CD8-positive, alpha-beta memory T cell (primary cell): ENCODE measurements at regions not wholly inside any gene's neighbourhood (a gene's known extent, or its start where the extent isn't known, plus 50 kb on each side); places are given as distances from the start of the nearest gene placed in this dataset.

Experiments used
- CTCF ChIA-PET: fragments of 350-600 bp; sonication (Branson Sonifier 250); formaldehyde crosslinking; loops from one replicate; lab custom pipeline; 2021; ENCODE audit warnings: antibody characterized with exemption; lab: Charles Lee
- POLR2A ChIA-PET: fragments of 350-600 bp; sonication (Branson Sonifier 250); formaldehyde crosslinking; loops from one replicate; lab custom pipeline; 2021; ENCODE audit warnings: antibody characterized with exemption; lab: Charles Lee
- DNase-seq, 5 donors: peaks; one replicate each; pipeline versions ENCODE4 v3.0.0 to v3.0.0-alpha.2; 2020 to 2022; ENCODE audit warnings: mixed read lengths in 1 of 5
- H3K27ac ChIP-seq: one replicate; pipeline ENCODE4 v1.7.0; 2013; ENCODE audit warnings: low read depth, mild to moderate bottlenecking, low read length, moderate library complexity
- H3K27me3 ChIP-seq: 2 replicates; pipeline ENCODE4 v1.7.0; 2013; ENCODE audit warnings: low read length, mild to moderate bottlenecking; ENCODE audit not compliant: insufficient read depth, poor library complexity, severe bottlenecking
- H3K36me3 ChIP-seq: 2 replicates; pipeline ENCODE4 v1.7.0; 2013; ENCODE audit warnings: mild to moderate bottlenecking, low read length, moderate library complexity; ENCODE audit not compliant: insufficient read depth
- H3K4me1 ChIP-seq: 2 replicates; pipeline ENCODE4 v1.7.0; 2013; ENCODE audit warnings: mild to moderate bottlenecking, low read length, moderate library complexity; ENCODE audit not compliant: insufficient read depth
- H3K4me3 ChIP-seq: 2 replicates; pipeline ENCODE4 v1.7.0; 2013; ENCODE audit warnings: mild to moderate bottlenecking, low read length
- H3K9me3 ChIP-seq: 2 replicates; pipeline ENCODE4 v1.7.0; 2013; ENCODE audit warnings: mild to moderate bottlenecking, low read length
- H3K27ac Mint-ChIP-seq, 8 donors: one replicate each; pipeline ENCODE4 v1.8.0; 2020 to 2021; ENCODE audit warnings: mixed read lengths in 8 of 8, mild to moderate bottlenecking in 6 of 8, inconsistent platforms in 3 of 8, moderate library complexity in 3 of 8
- H3K27me3 Mint-ChIP-seq, 2 donors: one replicate each; pipeline ENCODE4 v1.8.0; 2020 to 2021; ENCODE audit warnings: mixed read lengths in 2 of 2, mild to moderate bottlenecking in 1 of 2, moderate library complexity in 1 of 2
- H3K36me3 Mint-ChIP-seq, 3 donors: one replicate each; pipeline ENCODE4 v1.8.0; 2020 to 2021; ENCODE audit warnings: mixed read lengths in 3 of 3, inconsistent platforms in 1 of 3, mild to moderate bottlenecking in 1 of 3
- H3K4me1 Mint-ChIP-seq, 3 donors: one replicate each; pipeline ENCODE4 v1.8.0; 2020 to 2021; ENCODE audit warnings: mixed read lengths in 3 of 3, inconsistent platforms in 1 of 3, mild to moderate bottlenecking in 1 of 3
- H3K4me3 Mint-ChIP-seq, 7 donors: one replicate each; pipeline ENCODE4 v1.8.0; 2020 to 2021; ENCODE audit warnings: mixed read lengths in 7 of 7, mild to moderate bottlenecking in 6 of 7, moderate library complexity in 4 of 7, inconsistent platforms in 2 of 7
- H3K9me3 Mint-ChIP-seq, 5 donors: one replicate each; pipeline ENCODE4 v1.8.0; 2020 to 2022; ENCODE audit warnings: mixed read lengths in 5 of 5, mild to moderate bottlenecking in 3 of 5, moderate library complexity in 2 of 5, inconsistent platforms in 1 of 5

DNA sequence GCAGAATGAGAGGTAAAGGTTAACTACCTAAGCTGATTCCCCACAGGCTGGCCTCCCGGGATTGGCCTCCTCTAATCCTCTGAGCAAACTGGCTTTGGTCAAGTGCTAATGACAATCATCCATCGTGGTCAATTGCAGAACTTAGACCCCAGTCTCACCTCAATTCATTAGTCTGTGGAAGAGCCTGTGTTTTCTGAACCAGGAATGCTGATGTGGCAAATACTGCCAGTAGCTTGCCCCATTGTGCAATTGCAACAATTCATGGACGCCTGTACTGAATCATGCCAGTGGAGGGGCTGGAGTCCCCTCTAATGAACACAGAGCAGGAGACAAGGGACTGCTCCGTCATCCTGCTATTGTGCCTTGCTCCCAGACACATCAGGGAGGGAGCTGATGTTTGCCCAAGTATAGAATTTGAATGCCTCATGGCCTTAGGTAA lies 1256.5 kb downstream of the EFNB2 start:
- H3K27ac Mint-ChIP-seq, result no peak overlapping the region
- H3K27me3 Mint-ChIP-seq, result peaks cover 0 to 1% of the 10 kb centered on the region in 2 donors

DNA sequence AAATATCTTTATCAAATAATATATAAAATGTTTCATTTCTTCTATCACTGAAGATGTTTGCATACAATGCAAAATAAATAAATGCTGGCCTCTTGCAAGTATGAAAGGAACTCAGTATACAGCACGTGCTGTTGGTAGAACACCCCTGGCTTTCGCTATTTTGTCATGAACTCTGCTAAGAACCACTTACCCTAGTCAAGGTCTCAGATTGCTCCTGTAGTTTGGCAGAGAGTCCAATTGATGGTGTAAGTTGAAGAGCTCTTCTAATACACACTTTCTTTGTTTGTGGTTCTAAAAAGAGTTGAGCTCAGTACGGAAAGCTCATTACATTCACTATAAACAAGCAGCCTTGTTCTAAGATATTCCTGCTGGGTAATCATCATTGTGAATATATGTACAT lies 1258.9 kb downstream of the EFNB2 start:
- H3K4me1 ChIP-seq, result no peaks in the 10 kb centered on the region
- H3K36me3 ChIP-seq, result no peaks in the 10 kb centered on the region
- DNase-seq, result no peak
- H3K27me3 ChIP-seq, result no peaks in the 10 kb centered on the region
- H3K4me3 ChIP-seq, result no peak overlapping the region
- Mint-ChIP-seq H3K36me3 (no peaks in the 10 kb centered on the region), H3K4me1 (no peaks in the 10 kb centered on the region), H3K27ac (no peak overlapping the region), H3K9me3 (no peaks in the 10 kb centered on the region), H3K4me3 (no peak overlapping the region), H3K27me3 (peaks cover 4 to 7% of the 10 kb centered on the region in 2 donors)
- H3K9me3 ChIP-seq, result no peaks in the 10 kb centered on the region
- no peak overlapping the region for H3K27ac ChIP-seq
- CTCF ChIA-PET, result no interaction called here
- POLR2A ChIA-PET, result no interaction called here

More for the DNA sequence above, 1256.5 kb downstream of the EFNB2 start:
- H3K36me3 Mint-ChIP-seq, result no peaks in the 10 kb centered on the region
- no peak overlapping the region for H3K4me3 Mint-ChIP-seq
- no peaks in the 10 kb centered on the region for H3K4me1 Mint-ChIP-seq
- ChIA-PET CTCF (no interaction called here), POLR2A (no interaction called here)
- Histone ChIP-seq H3K4me3 (no peak overlapping the region), H3K4me1 (no peaks in the 10 kb centered on the region), H3K27ac (no peak overlapping the region), H3K36me3 (no peaks in the 10 kb centered on the region), H3K9me3 (no peaks in the 10 kb centered on the region), H3K27me3 (no peaks in the 10 kb centered on the region)
- H3K9me3 Mint-ChIP-seq, result no peaks in the 10 kb centered on the region
- DNase-seq, result no peak

DNA sequence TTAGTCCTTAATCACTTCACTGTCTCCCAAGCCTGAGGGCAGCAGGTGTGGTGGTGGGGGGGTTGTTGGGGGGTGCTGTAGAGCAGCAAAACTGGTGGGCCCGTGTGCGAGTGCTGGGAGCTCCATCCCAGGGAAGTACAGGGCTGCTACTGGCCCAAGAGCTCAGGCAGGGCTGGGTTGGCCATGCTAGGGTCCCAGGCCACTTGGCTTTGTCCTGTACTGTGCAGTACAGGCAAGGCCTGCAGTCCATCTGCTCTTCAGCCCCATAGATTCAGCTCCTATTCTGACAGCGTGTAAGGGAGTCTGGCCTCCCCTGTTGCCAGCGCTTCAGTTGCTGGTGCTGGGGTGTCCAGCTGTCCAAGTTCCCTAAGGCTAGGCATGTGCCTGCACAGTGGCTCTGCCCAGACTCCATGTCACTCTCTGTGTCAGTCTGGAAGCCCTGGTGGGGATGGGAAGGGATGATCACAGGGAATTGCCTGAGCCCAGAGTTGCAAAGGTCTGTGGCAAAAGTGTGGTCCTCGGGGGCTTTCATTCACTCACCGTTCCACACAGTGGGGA lies 1261.7 kb downstream of the EFNB2 start:
- Mint-ChIP-seq H3K9me3 (no peaks in the 10 kb centered on the region), H3K27ac (no peak overlapping the region), H3K27me3 (peaks cover 4 to 7% of the 10 kb centered on the region in 2 donors), H3K4me3 (no peak overlapping the region), H3K36me3 (no peaks in the 10 kb centered on the region), H3K4me1 (no peaks in the 10 kb centered on the region)
- H3K9me3 ChIP-seq, result no peaks in the 10 kb centered on the region
- ChIA-PET CTCF (no interaction called here), POLR2A (no interaction called here)
- no peaks in the 10 kb centered on the region for H3K4me1 ChIP-seq
- no peak overlapping the region for H3K27ac ChIP-seq
- DNase-seq, result no peak
- H3K4me3 ChIP-seq, result no peak overlapping the region
- H3K27me3 ChIP-seq, result no peaks in the 10 kb centered on the region
- H3K36me3 ChIP-seq, result no peaks in the 10 kb centered on the region

DNA sequence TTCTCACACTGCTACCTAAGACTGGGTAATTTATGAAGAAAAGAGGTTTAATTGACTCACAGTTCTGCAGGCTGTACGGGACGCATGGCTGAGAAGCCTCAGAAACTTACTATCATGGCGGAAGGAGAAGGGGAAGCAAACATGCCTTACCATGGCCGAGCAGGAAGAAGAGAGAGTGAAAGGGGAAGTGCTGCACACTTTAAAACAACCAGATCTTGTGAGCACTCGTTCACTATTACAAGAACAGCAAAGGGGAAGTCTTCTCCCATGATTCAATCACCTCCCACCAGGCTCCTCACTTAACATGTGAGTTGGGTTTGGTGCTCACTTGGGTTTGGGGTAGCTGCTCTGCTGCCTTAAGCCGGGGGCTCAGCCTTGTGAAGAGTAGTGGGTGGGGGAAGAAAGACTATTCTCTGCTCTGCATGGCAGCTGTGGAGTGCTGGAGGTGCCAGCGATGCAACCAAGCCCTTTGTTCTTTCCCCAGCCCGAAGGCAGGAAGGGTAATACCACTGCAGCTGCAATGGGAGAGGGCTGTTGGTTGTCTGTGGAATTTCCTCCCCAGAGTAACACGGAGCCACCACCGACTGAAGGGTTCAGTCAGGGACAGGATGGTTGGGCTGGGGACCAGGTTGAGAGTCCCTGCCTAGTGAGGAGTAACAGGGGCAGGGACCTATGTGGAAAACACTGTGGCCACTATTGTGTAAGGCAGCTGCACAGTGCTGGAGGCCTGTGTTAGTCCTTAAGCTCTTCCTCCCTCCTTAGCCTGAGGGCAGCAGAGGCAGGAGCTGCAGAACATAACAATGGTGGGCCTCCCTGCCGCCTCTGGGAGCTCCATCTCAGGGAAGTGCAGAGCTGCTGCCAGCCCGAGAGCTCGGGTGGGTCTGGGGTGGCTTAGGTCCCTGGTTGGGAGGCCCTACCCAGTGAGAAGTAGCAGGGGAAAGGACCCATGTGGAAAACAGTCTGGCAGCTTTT lies 1262.5 kb downstream of the EFNB2 start:
- H3K27me3 ChIP-seq, result no peaks in the 10 kb centered on the region
- H3K36me3 ChIP-seq, result no peaks in the 10 kb centered on the region
- POLR2A ChIA-PET, result no interaction called here
- Mint-ChIP-seq H3K27ac (no peak overlapping the region), H3K27me3 (peaks cover 4 to 7% of the 10 kb centered on the region in 2 donors), H3K9me3 (no peaks in the 10 kb centered on the region), H3K4me3 (no peak overlapping the region), H3K4me1 (no peaks in the 10 kb centered on the region), H3K36me3 (no peaks in the 10 kb centered on the region)
- no peaks in the 10 kb centered on the region for H3K4me1 ChIP-seq
- H3K4me3 ChIP-seq, result no peak overlapping the region
- H3K27ac ChIP-seq, result no peak overlapping the region
- CTCF ChIA-PET, result no interaction called here
- DNase-seq, result no peak
- H3K9me3 ChIP-seq, result no peaks in the 10 kb centered on the region

DNA sequence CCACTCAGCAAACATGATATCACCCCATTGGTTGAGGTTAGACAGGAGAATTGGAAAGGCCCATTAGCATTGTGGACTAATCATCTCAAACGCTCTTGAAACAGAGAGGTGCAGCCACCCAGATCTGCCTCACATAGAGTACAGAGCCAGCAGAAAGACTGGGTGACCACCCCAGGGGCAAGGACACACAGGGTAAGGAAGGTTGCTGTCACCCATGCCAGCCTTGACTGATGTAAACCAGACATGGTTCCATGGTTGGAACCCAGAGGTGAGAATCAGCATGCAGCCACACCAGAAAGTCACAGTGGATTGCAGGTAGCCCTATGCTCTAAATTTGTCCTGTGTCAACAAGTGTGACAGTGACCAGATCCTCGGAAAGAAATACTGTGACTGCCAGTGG lies 1268.8 kb downstream of the EFNB2 start:
- H3K4me1 Mint-ChIP-seq, result no peaks in the 10 kb centered on the region
- H3K9me3 ChIP-seq, result no peaks in the 10 kb centered on the region
- H3K27me3 Mint-ChIP-seq, result no peaks in the 10 kb centered on the region
- H3K4me1 ChIP-seq, result no peaks in the 10 kb centered on the region
- CTCF ChIA-PET, result no interaction called here
- H3K27ac Mint-ChIP-seq, result no peak overlapping the region
- POLR2A ChIA-PET, result no interaction called here
- H3K36me3 Mint-ChIP-seq, result no peaks in the 10 kb centered on the region
- no peak for DNase-seq
- no peak overlapping the region for H3K4me3 ChIP-seq
- H3K9me3 Mint-ChIP-seq, result no peaks in the 10 kb centered on the region
- no peaks in the 10 kb centered on the region for H3K36me3 ChIP-seq
- H3K27ac ChIP-seq, result no peak overlapping the region
- no peaks in the 10 kb centered on the region for H3K27me3 ChIP-seq
- H3K4me3 Mint-ChIP-seq, result no peak overlapping the region

DNA sequence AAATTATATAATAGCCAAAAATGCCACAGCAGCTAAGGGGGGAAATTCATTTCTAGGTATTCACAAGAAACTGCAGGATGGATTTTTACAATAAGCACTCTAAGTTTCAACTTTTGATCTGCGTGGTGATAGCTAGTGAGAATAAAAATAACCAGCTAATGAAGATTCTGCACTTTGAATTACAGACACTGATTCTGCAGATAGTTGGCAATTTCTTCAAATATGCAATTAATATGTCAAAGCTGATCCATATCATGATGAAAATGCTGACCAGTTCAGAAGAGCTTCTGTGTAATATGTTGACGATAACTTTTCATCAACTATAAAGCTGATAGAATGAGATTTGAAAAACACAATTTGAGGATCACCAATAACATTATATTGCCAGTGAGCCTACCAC lies 1272.9 kb downstream of the EFNB2 start:
- Histone ChIP-seq H3K36me3 (no peaks in the 10 kb centered on the region), H3K27ac (no peak overlapping the region), H3K4me3 (no peak overlapping the region), H3K4me1 (no peaks in the 10 kb centered on the region), H3K9me3 (no peaks in the 10 kb centered on the region), H3K27me3 (no peaks in the 10 kb centered on the region)
- DNase-seq, result no peak
- no peaks in the 10 kb centered on the region for H3K4me1 Mint-ChIP-seq
- ChIA-PET POLR2A (no interaction called here), CTCF (no interaction called here)
- no peaks in the 10 kb centered on the region for H3K27me3 Mint-ChIP-seq
- H3K9me3 Mint-ChIP-seq, result no peaks in the 10 kb centered on the region
- no peaks in the 10 kb centered on the region for H3K36me3 Mint-ChIP-seq
- no peak overlapping the region for H3K27ac Mint-ChIP-seq
- no peak overlapping the region for H3K4me3 Mint-ChIP-seq

DNA sequence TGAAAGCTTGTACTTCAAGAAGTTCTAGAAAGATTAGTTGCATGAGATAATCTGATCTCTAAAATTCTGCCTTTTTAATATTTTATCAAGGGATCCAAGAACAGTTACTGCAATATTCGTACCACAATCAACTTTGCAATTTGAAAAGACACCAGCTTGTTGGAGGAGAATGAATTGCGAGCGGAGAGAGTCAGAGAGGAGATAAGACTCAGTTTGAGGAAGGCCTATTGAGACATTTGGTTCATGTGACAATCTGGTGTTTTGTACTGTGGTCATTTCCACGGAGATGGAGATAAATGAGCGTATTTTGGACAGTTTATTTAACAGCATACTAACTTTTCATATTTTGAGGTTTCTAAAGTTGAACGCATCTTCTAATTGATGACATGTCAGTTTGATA lies 1276.0 kb downstream of the EFNB2 start:
- H3K27ac Mint-ChIP-seq, result no peak overlapping the region
- H3K4me1 Mint-ChIP-seq, result no peaks in the 10 kb centered on the region
- H3K4me3 ChIP-seq, result no peak overlapping the region
- no peak overlapping the region for H3K27ac ChIP-seq
- no peaks in the 10 kb centered on the region for H3K27me3 Mint-ChIP-seq
- H3K4me3 Mint-ChIP-seq, result no peak overlapping the region
- no peak for DNase-seq
- no peaks in the 10 kb centered on the region for H3K36me3 ChIP-seq
- no peaks in the 10 kb centered on the region for H3K9me3 ChIP-seq
- no peaks in the 10 kb centered on the region for H3K4me1 ChIP-seq
- no peaks in the 10 kb centered on the region for H3K27me3 ChIP-seq
- POLR2A ChIA-PET, result no interaction called here
- CTCF ChIA-PET, result no interaction called here
- H3K9me3 Mint-ChIP-seq, result no peaks in the 10 kb centered on the region
- H3K36me3 Mint-ChIP-seq, result no peaks in the 10 kb centered on the region

DNA sequence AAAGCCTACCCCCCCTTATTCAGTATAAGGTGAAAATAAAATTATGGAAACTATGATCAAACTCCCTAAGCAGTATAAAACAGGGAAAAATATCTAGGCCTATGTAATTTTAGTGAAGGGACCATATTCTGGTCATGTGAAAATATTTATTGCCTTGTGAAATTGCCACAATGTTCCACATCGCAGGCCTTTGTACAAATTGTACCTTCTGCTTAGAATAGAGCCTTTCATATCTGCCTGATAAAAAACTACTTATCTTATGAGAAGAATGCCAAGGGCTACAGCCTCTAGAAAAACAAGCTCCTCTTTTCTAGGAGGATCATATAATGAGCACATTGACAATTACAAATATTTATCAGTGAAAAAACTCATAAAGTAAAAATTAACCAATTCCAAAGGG lies 1280.0 kb downstream of the EFNB2 start:
- H3K27ac ChIP-seq, result no peak overlapping the region
- no peaks in the 10 kb centered on the region for H3K4me1 ChIP-seq
- DNase-seq, result no peak
- H3K9me3 ChIP-seq, result no peaks in the 10 kb centered on the region
- Mint-ChIP-seq H3K27me3 (no peaks in the 10 kb centered on the region), H3K4me3 (no peak overlapping the region), H3K4me1 (no peaks in the 10 kb centered on the region), H3K27ac (no peak overlapping the region), H3K36me3 (no peaks in the 10 kb centered on the region), H3K9me3 (peaks cover 0 to 3% (median 0%) of the 10 kb centered on the region in 5 donors)
- CTCF ChIA-PET, result no interaction called here
- no peaks in the 10 kb centered on the region for H3K36me3 ChIP-seq
- H3K4me3 ChIP-seq, result no peak overlapping the region
- no peaks in the 10 kb centered on the region for H3K27me3 ChIP-seq
- POLR2A ChIA-PET, result no interaction called here
